Liver (tissue), 8 donors: ENCODE measurements at regions not wholly inside any gene's neighbourhood (a gene's known extent, or its start where the extent isn't known, plus 50 kb on each side); places are given as distances from the start of the nearest gene placed in this dataset.

Source experiments
- DNase-seq: peaks from one replicate; pipeline ENCODE4 v3.0.0-alpha.2; 2017; ENCODE audit warnings: low spot score
- H3K27ac ChIP-seq, 2 donors: one replicate each; pipeline ENCODE4 v1.7.0; 2013; ENCODE audit warnings: inconsistent platforms in 2 of 2, low read length in 2 of 2, control low read depth in 1 of 2, low read depth in 1 of 2, mild to moderate bottlenecking in 1 of 2
- H3K27me3 ChIP-seq, 4 donors: one replicate each; pipeline versions ENCODE4 v1.6.1 to v1.7.0; 2013; ENCODE audit warnings: low read length in 3 of 4, inconsistent platforms in 1 of 4, mild to moderate bottlenecking in 1 of 4, moderate library complexity in 1 of 4; ENCODE audit not compliant: control insufficient read depth in 4 of 4, insufficient read depth in 4 of 4
- H3K36me3 ChIP-seq, 4 donors: one replicate each; pipeline versions ENCODE4 v1.6.1 to v1.7.0; 2013; ENCODE audit warnings: low read length in 3 of 4, mild to moderate bottlenecking in 3 of 4, low read depth in 1 of 4, moderate library complexity in 1 of 4; ENCODE audit not compliant: control insufficient read depth in 4 of 4, insufficient read depth in 3 of 4
- H3K4me1 ChIP-seq, 4 donors: one replicate each; pipeline versions ENCODE4 v1.6.1 to v1.7.0; 2013; ENCODE audit warnings: low read length in 3 of 4, mild to moderate bottlenecking in 3 of 4, moderate library complexity in 1 of 4; ENCODE audit not compliant: control insufficient read depth in 4 of 4, insufficient read depth in 4 of 4
- H3K4me3 ChIP-seq, 3 donors: one replicate each; pipeline versions ENCODE4 v1.6.1 to v1.7.0; 2013; ENCODE audit warnings: low read length in 3 of 3, control low read depth in 1 of 3, low read depth in 1 of 3, mild to moderate bottlenecking in 1 of 3
- H3K9ac ChIP-seq, 2 donors: one replicate each; pipeline ENCODE4 v1.7.0; 2013; ENCODE audit warnings: low read length in 2 of 2, mild to moderate bottlenecking in 2 of 2, moderate library complexity in 2 of 2, control low read depth in 1 of 2, low read depth in 1 of 2
- H3K9me3 ChIP-seq, 4 donors: one replicate each; pipeline versions ENCODE4 v1.6.1 to v1.7.0; 2013; ENCODE audit warnings: low read length in 3 of 4; ENCODE audit not compliant: control insufficient read depth in 4 of 4
- ATF3 ChIP-seq: IDR thresholded peaks from 2 replicates; pipeline ENCODE4 v1.6.1; 2016; ENCODE audit warnings: antibody characterized with exemption
- CTCF ChIP-seq: fragments of 150-350 bp; IDR thresholded peaks from 2 replicates; pipeline ENCODE4 v1.5.1; 2017; ENCODE audit warnings: improper control_type of control experiment, low read depth, low read length; ENCODE audit not compliant: missing input control
- EGR1 ChIP-seq, 2 donors: IDR thresholded peaks; 2 replicates each; pipeline ENCODE4 v1.6.1; 2016 to 2018; ENCODE audit warnings: antibody characterized with exemption in 2 of 2, low read depth in 2 of 2
- FOXA1 ChIP-seq: IDR thresholded peaks from 2 replicates; pipeline ENCODE4 v1.6.1; 2016; ENCODE audit warnings: antibody characterized with exemption
- FOXA2 ChIP-seq: IDR thresholded peaks from 2 replicates; pipeline ENCODE4 v1.6.1; 2016; ENCODE audit warnings: antibody characterized with exemption
- GABPA ChIP-seq, 2 donors: IDR thresholded peaks in 1 of 2; conservative IDR thresholded peaks in 1 of 2; 2 replicates each; pipeline ENCODE4 v1.6.1; 2016; ENCODE audit warnings: antibody characterized with exemption in 2 of 2, mild to moderate bottlenecking in 1 of 2, moderate library complexity in 1 of 2
- HNF4A ChIP-seq, 2 donors: conservative IDR thresholded peaks; 2 replicates each; pipeline ENCODE4 v1.6.1; 2016; ENCODE audit warnings: antibody characterized with exemption in 2 of 2, mild to moderate bottlenecking in 2 of 2
- HNF4G ChIP-seq: IDR thresholded peaks from 2 replicates; pipeline ENCODE4 v1.6.1; 2016; ENCODE audit warnings: antibody characterized with exemption
- JUND ChIP-seq, 2 donors: IDR thresholded peaks; 2 replicates each; pipeline ENCODE4 v1.6.1; 2016; ENCODE audit warnings: antibody characterized with exemption in 2 of 2
- NR2F2 ChIP-seq: IDR thresholded peaks from 2 replicates; pipeline ENCODE4 v1.6.1; 2016; ENCODE audit warnings: antibody characterized with exemption
- RAD21 ChIP-seq, 2 donors: IDR thresholded peaks; 2 replicates each; pipeline ENCODE4 v1.6.1; 2016; ENCODE audit warnings: antibody characterized with exemption in 2 of 2, mild to moderate bottlenecking in 2 of 2
- RXRA ChIP-seq, 2 donors: IDR thresholded peaks; 2 replicates each; pipeline ENCODE4 v1.6.1; 2017 to 2018; ENCODE audit warnings: antibody characterized with exemption in 2 of 2, mild to moderate bottlenecking in 1 of 2
- SP1 ChIP-seq: IDR thresholded peaks from 2 replicates; pipeline ENCODE4 v1.6.1; 2018; ENCODE audit warnings: antibody characterized with exemption, mild to moderate bottlenecking
- TAF1 ChIP-seq: conservative IDR thresholded peaks from 2 replicates; pipeline ENCODE4 v1.6.1; 2016; ENCODE audit warnings: antibody characterized with exemption, mild to moderate bottlenecking
- YY1 ChIP-seq: IDR thresholded peaks from 2 replicates; pipeline ENCODE4 v1.6.1; 2016; ENCODE audit warnings: antibody characterized with exemption, mild to moderate bottlenecking
- ZBTB33 ChIP-seq: IDR thresholded peaks from 2 replicates; pipeline ENCODE4 v1.6.1; 2016; ENCODE audit warnings: antibody characterized with exemption
- WGBS: extraction: QIAGEN DNeasy Blood & Tissue Kit; methylation state at CpG from one replicate; pipeline ENCODE4 v1.1.7; 2013; 5-methylcytosine and 5-hydroxymethylcytosine counted together
- TF ChIP-seq, protein P1 (sequence below): IDR thresholded peaks from 2 replicates; pipeline ENCODE4 v1.6.1; 2016; ENCODE audit warnings: antibody characterized with exemption, mild to moderate bottlenecking
- TF ChIP-seq, protein P2 (sequence below): IDR thresholded peaks from 2 replicates; pipeline ENCODE4 v1.6.1; 2016; ENCODE audit warnings: antibody characterized with exemption
- donor health status: healthy.
- donor health status: healthy.
- donor health status: healthy.
- donor health status: healthy.
- donor health status: healthy.

DNA sequence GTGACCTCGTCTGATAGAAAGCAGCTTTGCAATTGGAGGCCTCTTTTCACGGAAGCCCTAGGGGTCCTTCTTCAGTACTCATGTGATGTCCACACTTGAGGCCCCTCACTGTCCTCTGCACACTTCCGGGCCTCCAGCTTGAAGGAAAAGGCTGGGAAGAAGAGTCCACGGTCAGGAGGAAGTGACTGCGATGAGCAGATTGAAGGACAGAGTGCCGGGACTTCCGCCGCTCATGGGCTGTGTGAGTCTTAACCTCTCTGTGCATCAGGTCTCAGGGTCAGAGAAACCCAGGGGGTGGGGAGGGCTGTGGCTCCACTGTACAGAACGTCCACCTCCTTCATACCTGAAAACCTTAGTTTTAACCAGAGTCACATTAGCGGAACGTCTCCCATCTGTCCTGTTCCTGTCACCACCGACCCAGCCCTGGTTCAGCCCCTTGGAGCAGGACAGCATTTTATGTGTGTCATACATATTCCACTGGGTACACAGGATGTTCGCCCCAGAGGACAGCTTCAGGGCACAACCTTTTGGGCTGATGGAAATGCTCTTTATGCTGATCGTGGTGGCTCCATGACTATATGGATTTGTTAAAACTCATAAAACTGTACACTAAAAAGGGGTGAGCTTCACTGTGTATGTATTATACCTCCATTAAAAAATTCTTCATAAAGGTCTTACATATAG, 51.0 kb upstream of the SORCS2 start:
- no peaks in the 10 kb centered on the region for H3K27me3 ChIP-seq
- H3K27ac ChIP-seq: no peak overlapping the region
- H3K4me1 ChIP-seq: no peaks in the 10 kb centered on the region
- H3K4me3 ChIP-seq: no peak overlapping the region
- TF ChIP-seq FOXA1 (no peak), FOXA2 (no peak)
- H3K9me3 ChIP-seq: no peaks in the 10 kb centered on the region
- H3K9ac ChIP-seq: no peak overlapping the region
- no peaks in the 10 kb centered on the region for H3K36me3 ChIP-seq
- 81% methylated on average over 14 of the region's 14 CpGs for WGBS
- no peak for DNase-seq

- DNase-seq: no peak
- Histone ChIP-seq H3K9me3 (no peaks in the 10 kb centered on the region), H3K27me3 (no peaks in the 10 kb centered on the region), H3K4me3 (no peak overlapping the region), H3K4me1 (no peaks in the 10 kb centered on the region), H3K27ac (no peak overlapping the region), H3K9ac (no peak overlapping the region), H3K36me3 (no peaks in the 10 kb centered on the region)
- 92% methylated on average over 8 of the region's 8 CpGs for WGBS
- TF ChIP-seq JUND (IDR thresholded peaks at IDR 0.05) (no peak), FOXA1 (no peak), HNF4A (conservative IDR thresholded peaks at IDR 0.05) (no peak), FOXA2 (no peak), ATF3 (no peak), HNF4G (no peak), RXRA (IDR thresholded peaks at IDR 0.05) (no peak), RAD21 (IDR thresholded peaks at IDR 0.05) (no peak), NR2F2 (no peak), YY1 (no peak), GABPA (IDR thresholded peaks at IDR 0.05 in 1 of 2, conservative IDR thresholded peaks at IDR 0.05 in 1 of 2) (no peak), SP1 (no peak), CTCF (no peak), EGR1 (IDR thresholded peaks at IDR 0.05; ENCODE audit: low read depth in 2 of 2) (no peak), TAF1 (no peak), ZBTB33 (no peak)
- TF ChIP-seq, protein P1, sequence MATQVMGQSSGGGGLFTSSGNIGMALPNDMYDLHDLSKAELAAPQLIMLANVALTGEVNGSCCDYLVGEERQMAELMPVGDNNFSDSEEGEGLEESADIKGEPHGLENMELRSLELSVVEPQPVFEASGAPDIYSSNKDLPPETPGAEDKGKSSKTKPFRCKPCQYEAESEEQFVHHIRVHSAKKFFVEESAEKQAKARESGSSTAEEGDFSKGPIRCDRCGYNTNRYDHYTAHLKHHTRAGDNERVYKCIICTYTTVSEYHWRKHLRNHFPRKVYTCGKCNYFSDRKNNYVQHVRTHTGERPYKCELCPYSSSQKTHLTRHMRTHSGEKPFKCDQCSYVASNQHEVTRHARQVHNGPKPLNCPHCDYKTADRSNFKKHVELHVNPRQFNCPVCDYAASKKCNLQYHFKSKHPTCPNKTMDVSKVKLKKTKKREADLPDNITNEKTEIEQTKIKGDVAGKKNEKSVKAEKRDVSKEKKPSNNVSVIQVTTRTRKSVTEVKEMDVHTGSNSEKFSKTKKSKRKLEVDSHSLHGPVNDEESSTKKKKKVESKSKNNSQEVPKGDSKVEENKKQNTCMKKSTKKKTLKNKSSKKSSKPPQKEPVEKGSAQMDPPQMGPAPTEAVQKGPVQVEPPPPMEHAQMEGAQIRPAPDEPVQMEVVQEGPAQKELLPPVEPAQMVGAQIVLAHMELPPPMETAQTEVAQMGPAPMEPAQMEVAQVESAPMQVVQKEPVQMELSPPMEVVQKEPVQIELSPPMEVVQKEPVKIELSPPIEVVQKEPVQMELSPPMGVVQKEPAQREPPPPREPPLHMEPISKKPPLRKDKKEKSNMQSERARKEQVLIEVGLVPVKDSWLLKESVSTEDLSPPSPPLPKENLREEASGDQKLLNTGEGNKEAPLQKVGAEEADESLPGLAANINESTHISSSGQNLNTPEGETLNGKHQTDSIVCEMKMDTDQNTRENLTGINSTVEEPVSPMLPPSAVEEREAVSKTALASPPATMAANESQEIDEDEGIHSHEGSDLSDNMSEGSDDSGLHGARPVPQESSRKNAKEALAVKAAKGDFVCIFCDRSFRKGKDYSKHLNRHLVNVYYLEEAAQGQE: no peak
- TF ChIP-seq, protein P2, sequence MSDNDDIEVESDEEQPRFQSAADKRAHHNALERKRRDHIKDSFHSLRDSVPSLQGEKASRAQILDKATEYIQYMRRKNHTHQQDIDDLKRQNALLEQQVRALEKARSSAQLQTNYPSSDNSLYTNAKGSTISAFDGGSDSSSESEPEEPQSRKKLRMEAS: no peak
Measured at GRCh38 chr4:7140692-7141069, 51.7 kb upstream of the SORCS2 start.
